ENCODE measurements at regions not wholly inside any gene's neighbourhood (a gene's known extent, or its start where the extent isn't known, plus 50 kb on each side); places are given as distances from the start of the nearest gene placed in this dataset.

- TF ChIP-seq TAF1 (IDR thresholded peaks at IDR 0.05; ENCODE audit: borderline replicate concordance, low read depth, low read length) (no peak), POLR2A (IDR thresholded peaks at IDR 0.05; ENCODE audit: low read depth, low read length) (no peak), POLR2AphosphoS5 (IDR thresholded peaks at IDR 0.05; ENCODE audit: low read depth, low read length) (no peak)
Measured at GRCh38 chr14:37824939-37825712, 229.7 kb downstream of the TTC6 start.
